ENCODE measurements at regions not wholly inside any gene's neighbourhood (a gene's known extent, or its start where the extent isn't known, plus 50 kb on each side); places are given as distances from the start of the nearest gene placed in this dataset.

DNA sequence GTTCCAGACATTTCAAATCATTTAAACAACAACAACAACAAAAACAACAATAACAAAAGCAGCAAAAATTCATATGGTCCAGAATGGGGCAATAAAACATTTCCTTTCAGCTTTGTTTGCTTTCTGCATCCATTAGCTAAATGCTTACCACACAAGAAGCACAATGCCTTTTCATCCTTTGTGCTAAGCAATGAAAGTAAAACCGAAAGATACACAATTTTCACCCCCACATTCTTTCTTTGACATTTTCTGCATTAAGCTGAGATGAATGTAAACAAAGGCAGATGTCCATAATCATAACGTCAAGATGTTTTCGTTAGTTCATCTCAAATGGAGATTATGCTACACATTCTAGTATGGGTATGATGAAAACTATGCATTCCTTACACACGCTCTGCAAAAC is 568.5 kb downstream of the SLITRK6 start:
- TF ChIP-seq, protein P1, sequence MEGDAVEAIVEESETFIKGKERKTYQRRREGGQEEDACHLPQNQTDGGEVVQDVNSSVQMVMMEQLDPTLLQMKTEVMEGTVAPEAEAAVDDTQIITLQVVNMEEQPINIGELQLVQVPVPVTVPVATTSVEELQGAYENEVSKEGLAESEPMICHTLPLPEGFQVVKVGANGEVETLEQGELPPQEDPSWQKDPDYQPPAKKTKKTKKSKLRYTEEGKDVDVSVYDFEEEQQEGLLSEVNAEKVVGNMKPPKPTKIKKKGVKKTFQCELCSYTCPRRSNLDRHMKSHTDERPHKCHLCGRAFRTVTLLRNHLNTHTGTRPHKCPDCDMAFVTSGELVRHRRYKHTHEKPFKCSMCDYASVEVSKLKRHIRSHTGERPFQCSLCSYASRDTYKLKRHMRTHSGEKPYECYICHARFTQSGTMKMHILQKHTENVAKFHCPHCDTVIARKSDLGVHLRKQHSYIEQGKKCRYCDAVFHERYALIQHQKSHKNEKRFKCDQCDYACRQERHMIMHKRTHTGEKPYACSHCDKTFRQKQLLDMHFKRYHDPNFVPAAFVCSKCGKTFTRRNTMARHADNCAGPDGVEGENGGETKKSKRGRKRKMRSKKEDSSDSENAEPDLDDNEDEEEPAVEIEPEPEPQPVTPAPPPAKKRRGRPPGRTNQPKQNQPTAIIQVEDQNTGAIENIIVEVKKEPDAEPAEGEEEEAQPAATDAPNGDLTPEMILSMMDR (IDR thresholded peaks at IDR 0.05; ENCODE audit: insufficient read depth, low read length), result no peak
- no peak for TF ChIP-seq SPI1 (IDR thresholded peaks at IDR 0.05; ENCODE audit: borderline replicate concordance, low read depth)
